ENCODE measurements at regions not wholly inside any gene's neighbourhood (a gene's known extent, or its start where the extent isn't known, plus 50 kb on each side); places are given as distances from the start of the nearest gene placed in this dataset.

DNA sequence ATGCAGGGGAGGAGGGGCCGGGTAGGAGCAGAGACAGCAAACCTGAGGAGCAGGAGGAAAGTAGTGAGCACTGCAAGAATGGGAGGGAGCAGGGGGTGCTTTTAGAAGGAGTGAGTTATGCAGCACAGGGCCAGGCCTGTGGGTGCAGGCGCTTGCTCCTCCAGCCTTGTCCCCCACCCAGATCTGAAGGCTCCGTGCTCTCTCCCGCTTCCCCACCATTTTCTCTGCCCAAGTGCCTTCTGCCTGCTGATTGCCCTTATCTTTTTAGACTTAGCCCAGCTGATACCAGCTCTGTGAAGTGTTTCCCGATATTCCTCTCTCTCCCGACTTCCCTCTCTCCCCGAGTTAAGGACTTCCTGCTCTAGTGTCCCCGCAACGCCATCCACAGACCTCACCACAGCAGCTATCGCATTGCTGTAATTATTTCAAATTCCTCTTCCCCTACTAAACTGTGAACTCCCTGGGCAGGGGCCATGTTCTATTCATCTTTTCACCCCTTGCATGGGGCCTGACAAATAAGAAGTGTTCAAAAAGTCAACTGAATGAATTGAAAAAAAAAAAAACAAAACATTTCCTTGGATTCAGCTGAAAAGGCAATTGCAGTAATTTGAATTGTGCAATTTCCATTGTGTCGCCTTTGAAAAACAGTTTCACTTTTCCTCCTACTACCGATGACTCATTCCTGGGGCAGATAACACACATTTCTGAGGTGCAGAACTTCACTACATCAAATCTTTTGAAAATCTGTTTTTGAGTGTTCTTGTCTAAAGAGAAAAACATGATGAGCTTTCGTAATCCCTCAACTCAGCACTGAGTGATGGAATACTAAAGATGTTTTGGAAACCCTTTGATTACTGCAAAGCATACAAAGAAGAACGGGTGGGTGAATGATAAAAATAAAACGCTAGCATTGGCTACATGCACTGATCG is 69.7 kb upstream of the BMAL1 start:
- H3K9me3 ChIP-seq (ENCODE audit: insufficient read depth in 2 of 2, low read depth in 1 of 2, low read length in 1 of 2): no peaks in the 10 kb centered on the region
- peak overlapping the region; percentile 3 for H4K91ac ChIP-seq (replicated peaks; ENCODE audit: insufficient read length, low read length)
- H2BK15ac ChIP-seq (ENCODE audit: low read length): peak overlapping the region; percentile 62; the same call in 1 of the 2 replicates
- peak overlapping the region; percentile 52 to 68 for H3K4me2 ChIP-seq (ENCODE audit: insufficient read depth in 1 of 2, low read depth in 2 of 2, low read length in 2 of 2)
- H3K27ac ChIP-seq (ENCODE audit: low read depth, low read length): no peak overlapping the region
- WGBS, 2 experiments (ENCODE audit: extremely low coverage in 1 of 2, insufficient coverage in 1 of 2, insufficient read length in 1 of 2, insufficient replicate concordance in 2 of 2, low coverage in 1 of 2, low lambda C conversion rate in 2 of 2, missing lambda C conversion rate in 1 of 2): 44% methylated on average over 16 of the region's 16 CpGs; no CpG with 5 or more reads in 1 of the 2 experiments
- peaks cover 2 to 10% (median 6%) of the 10 kb centered on the region in 4 experiments; a peak in 6 of 7 replicates for H3K4me1 ChIP-seq (replicated peaks in 1 of 4; ENCODE audit: control insufficient read depth in 3 of 4, insufficient read depth in 4 of 4, low read length in 3 of 4)
- H3K18ac ChIP-seq (ENCODE audit: extremely low read depth, low read length): peak overlapping the region; percentile 34; the same call in 1 of the 2 replicates
- no peaks in the 10 kb centered on the region; the same call in 1 of the 2 replicates for H3K23me2 ChIP-seq (ENCODE audit: low read depth, low read length)
- H3K36me3 ChIP-seq (ENCODE audit: control insufficient read depth in 2 of 4, insufficient read depth in 4 of 4, low read length in 3 of 4): no peaks in the 10 kb centered on the region
- no peak overlapping the region for H2BK120ac ChIP-seq (replicated peaks; ENCODE audit: low read depth, low read length)
- H2BK20ac ChIP-seq (ENCODE audit: low read length): peak overlapping the region; percentile 93; the same call in 1 of the 2 replicates
- TF ChIP-seq RXRA (IDR thresholded peaks at IDR 0.05; ENCODE audit: insufficient read depth, low read depth, low read length) (no peak), JUND (IDR thresholded peaks at IDR 0.05; ENCODE audit: low read length) (peak; percentile 66; the same call in 1 of the 2 replicates), CEBPB (IDR thresholded peaks at IDR 0.05; ENCODE audit: low read depth, low read length) (peak; percentile 65; the same call in 1 of the 2 replicates), SP4 (IDR thresholded peaks at IDR 0.05; ENCODE audit: low read length) (no peak), YY1 (IDR thresholded peaks at IDR 0.05; ENCODE audit: low read depth, low read length) (no peak), BRCA1 (IDR thresholded peaks at IDR 0.05; ENCODE audit: low read depth, low read length) (no peak), POU5F1 (IDR thresholded peaks at IDR 0.05; ENCODE audit: low read depth, low read length) (no peak), ASH2L (IDR thresholded peaks at IDR 0.05; ENCODE audit: low read length) (peak; percentile 45)
- TF ChIP-seq, protein P1, sequence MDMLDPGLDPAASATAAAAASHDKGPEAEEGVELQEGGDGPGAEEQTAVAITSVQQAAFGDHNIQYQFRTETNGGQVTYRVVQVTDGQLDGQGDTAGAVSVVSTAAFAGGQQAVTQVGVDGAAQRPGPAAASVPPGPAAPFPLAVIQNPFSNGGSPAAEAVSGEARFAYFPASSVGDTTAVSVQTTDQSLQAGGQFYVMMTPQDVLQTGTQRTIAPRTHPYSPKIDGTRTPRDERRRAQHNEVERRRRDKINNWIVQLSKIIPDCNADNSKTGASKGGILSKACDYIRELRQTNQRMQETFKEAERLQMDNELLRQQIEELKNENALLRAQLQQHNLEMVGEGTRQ (IDR thresholded peaks at IDR 0.05; ENCODE audit: low read length): no peak
- TF ChIP-seq, protein P2, sequence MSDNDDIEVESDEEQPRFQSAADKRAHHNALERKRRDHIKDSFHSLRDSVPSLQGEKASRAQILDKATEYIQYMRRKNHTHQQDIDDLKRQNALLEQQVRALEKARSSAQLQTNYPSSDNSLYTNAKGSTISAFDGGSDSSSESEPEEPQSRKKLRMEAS (IDR thresholded peaks at IDR 0.05): no peak
- ChIA-PET POLR2A (ENCODE audit: partially characterized antibody) (interaction anchor here (0.6 to 2.1 kb wide), 5 partner anchors 9 to 247 kb away, joined by 3 to 6 read pairs (median 3); no protein-coding TSS in a partner anchor), CTCF (ENCODE audit: partially characterized antibody) (interaction anchor here (0.7 to 10.7 kb wide), 20 partner anchors 9 to 293 kb away, joined by 3 to 98 read pairs (median 5); no protein-coding TSS in a partner anchor)
- no peaks in the 10 kb centered on the region for H4K20me1 ChIP-seq (replicated peaks in 1 of 2; ENCODE audit: control insufficient read depth in 1 of 2, insufficient read depth in 2 of 2, low read length in 2 of 2)
- H4K8ac ChIP-seq (ENCODE audit: extremely low read depth, insufficient read depth, low read length): 0 out of 2 replicates have a peak overlapping the region, but pooled peaks have one; percentile 47
- no peaks in the 10 kb centered on the region for H3K79me1 ChIP-seq (ENCODE audit: low read depth, low read length)
- peak overlapping the region; percentile 93 for H2AFZ ChIP-seq (ENCODE audit: low read length)
- H3K79me2 ChIP-seq (ENCODE audit: control insufficient read depth in 1 of 2, insufficient read depth in 2 of 2, low read length in 2 of 2): no peaks in the 10 kb centered on the region
- H3K14ac ChIP-seq (ENCODE audit: insufficient read length): no peak overlapping the region
- no peak overlapping the region for H2AK5ac ChIP-seq (ENCODE audit: low read depth, low read length)
- no peak overlapping the region for H4K5ac ChIP-seq (ENCODE audit: insufficient read length, low read depth, low read length)
- DNase-seq (ENCODE audit: low read depth in 1 of 2, low spot score in 2 of 2) (peak in 1 of 2 experiments; percentile 54), FAIRE-seq (no peak)
- peak overlapping the region; percentile 85; the same call in 1 of the 2 replicates for H2BK5ac ChIP-seq (ENCODE audit: low read depth, low read length)
- peak overlapping the region in 3 of 4 experiments; percentile 16 to 40 (median 17); a peak in 7 of 8 replicates for H3K4me3 ChIP-seq (ENCODE audit: extremely low read depth in 1 of 4, insufficient read depth in 2 of 4, low read depth in 3 of 4, low read length in 4 of 4)
- peak overlapping the region in 2 of 4 experiments; percentile 8 to 61; a peak in 2 of 7 replicates for H3K9ac ChIP-seq (replicated peaks in 1 of 4; ENCODE audit: extremely low read depth in 1 of 4, low read depth in 3 of 4, low read length in 3 of 4)
- no peak overlapping the region for H3K23ac ChIP-seq (ENCODE audit: insufficient read length)
- no peak overlapping the region for H3K4ac ChIP-seq (replicated peaks; ENCODE audit: insufficient read length, low read depth, low read length)
- peak overlapping the region; percentile 2; the same call in 1 of the 2 replicates for H2BK12ac ChIP-seq (ENCODE audit: low read depth, low read length)
- H3K27me3 ChIP-seq (replicated peaks in 1 of 4; ENCODE audit: control insufficient read depth in 3 of 4, extremely low read depth in 1 of 4, insufficient read depth in 3 of 4, low read length in 3 of 4): peaks cover 0 to 1% (median 0%) of the 10 kb centered on the region in 4 experiments; a peak in 1 of 7 replicates
- H3K56ac ChIP-seq (replicated peaks; ENCODE audit: insufficient read length, low read depth, low read length): no peak overlapping the region
